ENCODE measurements at regions not wholly inside any gene's neighbourhood (a gene's known extent, or its start where the extent isn't known, plus 50 kb on each side); places are given as distances from the start of the nearest gene placed in this dataset.

DNA sequence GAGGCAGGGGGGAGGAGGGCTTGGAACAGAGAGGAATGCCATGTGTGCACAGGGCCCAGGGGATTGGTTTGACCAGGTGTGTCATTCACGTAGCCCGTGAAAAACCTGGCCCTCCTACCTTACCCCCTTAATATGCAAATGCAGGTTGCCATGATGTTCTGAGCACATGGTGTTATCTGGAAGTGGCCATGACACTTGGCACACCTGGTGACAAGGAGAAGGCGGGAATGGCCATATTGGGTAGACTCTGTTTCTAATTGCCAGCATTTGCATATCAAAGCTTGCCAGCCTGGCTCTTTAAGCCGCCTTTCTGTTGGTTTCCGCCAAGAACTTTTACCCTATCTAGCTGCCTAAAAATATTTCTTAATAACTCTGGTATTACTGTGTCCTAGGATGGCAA lies 202.1 kb upstream of the DPH6 start:
- TF ChIP-seq, protein P1, sequence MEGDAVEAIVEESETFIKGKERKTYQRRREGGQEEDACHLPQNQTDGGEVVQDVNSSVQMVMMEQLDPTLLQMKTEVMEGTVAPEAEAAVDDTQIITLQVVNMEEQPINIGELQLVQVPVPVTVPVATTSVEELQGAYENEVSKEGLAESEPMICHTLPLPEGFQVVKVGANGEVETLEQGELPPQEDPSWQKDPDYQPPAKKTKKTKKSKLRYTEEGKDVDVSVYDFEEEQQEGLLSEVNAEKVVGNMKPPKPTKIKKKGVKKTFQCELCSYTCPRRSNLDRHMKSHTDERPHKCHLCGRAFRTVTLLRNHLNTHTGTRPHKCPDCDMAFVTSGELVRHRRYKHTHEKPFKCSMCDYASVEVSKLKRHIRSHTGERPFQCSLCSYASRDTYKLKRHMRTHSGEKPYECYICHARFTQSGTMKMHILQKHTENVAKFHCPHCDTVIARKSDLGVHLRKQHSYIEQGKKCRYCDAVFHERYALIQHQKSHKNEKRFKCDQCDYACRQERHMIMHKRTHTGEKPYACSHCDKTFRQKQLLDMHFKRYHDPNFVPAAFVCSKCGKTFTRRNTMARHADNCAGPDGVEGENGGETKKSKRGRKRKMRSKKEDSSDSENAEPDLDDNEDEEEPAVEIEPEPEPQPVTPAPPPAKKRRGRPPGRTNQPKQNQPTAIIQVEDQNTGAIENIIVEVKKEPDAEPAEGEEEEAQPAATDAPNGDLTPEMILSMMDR (IDR thresholded peaks at IDR 0.05), result no peak
- TF ChIP-seq ZFX (IDR thresholded peaks at IDR 0.05; ENCODE audit: borderline replicate concordance), result no peak

Measured in 22Rv1 (cell line).